ENCODE measurements at regions not wholly inside any gene's neighbourhood (a gene's known extent, or its start where the extent isn't known, plus 50 kb on each side); places are given as distances from the start of the nearest gene placed in this dataset.

DNA sequence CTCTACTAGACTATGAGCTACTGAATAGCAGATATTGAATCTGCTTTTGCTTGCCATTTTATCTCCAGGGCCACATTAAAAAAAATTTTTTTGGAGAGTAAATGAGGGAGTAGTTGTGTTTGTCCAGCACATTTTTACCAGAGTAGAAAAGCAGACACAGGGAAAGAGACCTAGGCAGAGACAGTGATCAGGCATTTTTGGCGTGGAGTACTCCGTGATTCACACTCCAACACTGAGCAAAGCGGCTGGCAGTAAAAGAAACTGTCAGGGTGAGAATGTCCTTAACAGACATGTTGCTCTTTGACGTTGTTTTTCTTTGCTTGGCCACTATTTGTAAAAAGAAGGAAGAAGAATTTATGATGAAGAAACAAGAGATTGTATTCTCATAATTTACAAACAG is 304.0 kb downstream of the TDRD3 start:
- DNase-seq (ENCODE audit: insufficient read length, low spot score) (no peak), FAIRE-seq (no peak)
- TF ChIP-seq, protein P1, sequence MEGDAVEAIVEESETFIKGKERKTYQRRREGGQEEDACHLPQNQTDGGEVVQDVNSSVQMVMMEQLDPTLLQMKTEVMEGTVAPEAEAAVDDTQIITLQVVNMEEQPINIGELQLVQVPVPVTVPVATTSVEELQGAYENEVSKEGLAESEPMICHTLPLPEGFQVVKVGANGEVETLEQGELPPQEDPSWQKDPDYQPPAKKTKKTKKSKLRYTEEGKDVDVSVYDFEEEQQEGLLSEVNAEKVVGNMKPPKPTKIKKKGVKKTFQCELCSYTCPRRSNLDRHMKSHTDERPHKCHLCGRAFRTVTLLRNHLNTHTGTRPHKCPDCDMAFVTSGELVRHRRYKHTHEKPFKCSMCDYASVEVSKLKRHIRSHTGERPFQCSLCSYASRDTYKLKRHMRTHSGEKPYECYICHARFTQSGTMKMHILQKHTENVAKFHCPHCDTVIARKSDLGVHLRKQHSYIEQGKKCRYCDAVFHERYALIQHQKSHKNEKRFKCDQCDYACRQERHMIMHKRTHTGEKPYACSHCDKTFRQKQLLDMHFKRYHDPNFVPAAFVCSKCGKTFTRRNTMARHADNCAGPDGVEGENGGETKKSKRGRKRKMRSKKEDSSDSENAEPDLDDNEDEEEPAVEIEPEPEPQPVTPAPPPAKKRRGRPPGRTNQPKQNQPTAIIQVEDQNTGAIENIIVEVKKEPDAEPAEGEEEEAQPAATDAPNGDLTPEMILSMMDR (IDR thresholded peaks at IDR 0.05; ENCODE audit: insufficient read depth, missing control alignments) = no peak

DNA sequence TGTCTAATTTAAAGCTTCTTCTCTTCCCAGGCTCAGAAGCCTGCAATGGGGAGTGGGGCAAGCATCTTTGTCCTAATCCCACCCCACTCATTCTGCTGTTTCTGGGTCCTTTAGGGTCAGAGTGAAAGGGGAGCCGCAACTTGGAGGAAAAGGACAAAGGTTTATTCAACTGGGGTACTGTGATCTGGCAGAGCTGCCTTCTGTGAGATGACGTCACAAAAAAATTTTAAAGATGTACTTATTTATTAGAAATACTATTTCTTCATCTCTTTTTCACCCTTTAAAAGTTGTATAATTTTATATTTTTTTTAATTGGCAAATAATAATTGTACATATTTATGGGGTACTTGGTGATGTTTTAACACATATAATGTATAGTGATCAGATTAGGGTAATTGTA is 302.6 kb downstream of the TDRD3 start:
- DNase-seq (ENCODE audit: insufficient read length, low spot score) = no peak
- no peak for FAIRE-seq
- TF ChIP-seq, protein P1 (IDR thresholded peaks at IDR 0.05; ENCODE audit: insufficient read depth, missing control alignments) = no peak

DNA sequence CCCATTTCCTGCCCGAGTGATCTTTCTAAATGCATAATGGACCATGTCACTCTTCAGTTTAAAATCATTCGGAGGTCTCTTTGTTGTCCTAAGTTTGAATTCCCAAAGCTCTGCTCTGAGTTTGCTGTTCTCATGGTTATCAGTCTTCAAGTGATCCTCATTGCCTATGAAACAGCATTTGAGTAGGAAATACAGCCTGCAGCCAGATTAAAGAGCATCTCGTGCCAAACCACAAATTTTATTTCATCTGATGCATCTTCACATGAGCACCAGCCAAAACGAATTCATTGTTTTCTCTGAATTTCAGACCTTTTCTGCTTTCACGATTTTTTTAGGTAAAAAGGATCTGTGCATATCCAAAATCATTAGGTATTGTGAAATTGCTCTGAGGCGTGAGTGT is 299.6 kb downstream of the TDRD3 start:
- DNase-seq (ENCODE audit: insufficient read length, low spot score) (no peak), FAIRE-seq (no peak)
- TF ChIP-seq, protein P1 (IDR thresholded peaks at IDR 0.05; ENCODE audit: insufficient read depth, missing control alignments) = no peak

DNA sequence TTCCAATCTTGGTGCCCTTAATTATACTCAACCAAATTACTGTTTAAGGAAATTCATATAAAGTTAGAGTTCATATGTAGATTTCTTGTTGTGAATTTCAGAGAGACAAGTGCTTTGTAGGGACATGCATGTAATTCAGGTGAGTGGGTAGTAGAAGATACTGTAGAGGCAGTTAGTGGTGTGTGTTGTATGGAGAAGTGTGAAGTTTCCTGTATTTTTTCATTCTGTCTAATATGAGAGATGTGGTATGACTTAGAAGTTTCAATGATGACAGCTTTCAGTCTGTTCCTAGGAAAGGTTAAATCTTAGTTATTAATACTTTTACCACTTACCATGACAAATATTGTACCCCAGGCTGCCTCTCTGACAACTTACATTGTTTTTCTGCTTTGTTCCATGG is 294.2 kb downstream of the TDRD3 start:
- DNase-seq (ENCODE audit: insufficient read length, low spot score) (no peak), FAIRE-seq (no peak)
- TF ChIP-seq, protein P1 (IDR thresholded peaks at IDR 0.05; ENCODE audit: insufficient read depth, missing control alignments) = no peak

DNA sequence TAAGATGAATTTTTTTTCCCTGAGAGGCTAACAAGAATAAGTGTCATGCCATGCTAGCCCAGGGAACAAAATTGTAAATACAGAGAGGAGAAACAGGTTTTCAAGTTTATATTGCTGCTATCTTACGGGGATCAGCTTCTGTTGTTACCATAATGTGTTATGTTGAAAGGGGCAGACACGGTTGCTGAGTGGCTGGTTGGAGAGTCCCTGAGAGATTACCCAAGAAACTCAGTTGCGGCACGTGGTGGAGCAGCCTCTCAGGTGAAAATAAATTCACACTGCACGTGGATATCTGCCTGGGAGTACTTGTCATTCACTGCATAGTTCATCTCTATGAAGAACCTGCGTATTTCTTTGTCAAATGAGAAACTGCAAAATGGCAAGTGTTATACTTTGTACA is 293.6 kb downstream of the TDRD3 start:
- DNase-seq (ENCODE audit: insufficient read length, low spot score) (no peak), FAIRE-seq (no peak)
- TF ChIP-seq, protein P1 (IDR thresholded peaks at IDR 0.05; ENCODE audit: insufficient read depth, missing control alignments) = no peak

DNA sequence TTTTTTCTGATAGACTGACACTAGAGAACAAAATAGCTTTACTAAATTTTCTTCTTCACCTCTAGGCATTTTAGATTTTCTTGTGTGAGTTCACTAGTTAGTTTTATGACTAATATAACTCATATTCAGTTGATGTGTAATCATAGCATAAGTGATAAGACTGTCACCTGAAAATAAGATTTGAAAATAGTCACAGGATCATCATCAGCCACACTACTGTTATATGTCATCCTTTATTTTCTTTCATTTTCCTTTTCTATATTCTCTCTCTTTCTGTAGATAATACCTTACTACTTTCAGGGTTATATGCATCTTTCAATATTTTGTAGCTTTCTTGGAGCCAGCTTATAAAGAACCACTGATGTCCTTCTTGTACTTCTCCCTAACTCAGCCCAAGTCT is 292.6 kb downstream of the TDRD3 start:
- no peak for FAIRE-seq

DNA sequence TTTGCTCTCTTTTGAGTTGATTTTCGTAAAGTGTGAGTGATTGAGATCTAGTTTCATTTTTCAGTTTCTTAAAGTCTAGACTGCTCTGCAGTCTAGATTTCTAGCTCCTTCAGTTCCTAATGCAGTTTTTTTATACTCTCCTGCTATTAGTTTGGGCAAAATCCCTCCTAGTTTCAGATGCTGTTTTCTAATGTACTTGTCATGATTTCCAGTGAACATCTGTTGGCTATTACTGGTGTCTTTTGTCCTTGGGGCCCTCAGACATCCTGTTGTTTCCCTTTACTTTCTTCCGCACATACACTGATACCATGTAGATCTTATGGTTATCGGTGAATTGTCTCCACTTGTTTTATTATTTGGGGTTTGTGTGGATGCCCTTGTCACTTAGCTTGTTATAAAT is 292.1 kb downstream of the TDRD3 start:
- TF ChIP-seq, protein P1 (IDR thresholded peaks at IDR 0.05; ENCODE audit: insufficient read depth, missing control alignments) = no peak
- no peak for FAIRE-seq
- DNase-seq (ENCODE audit: insufficient read length, low spot score) = no peak

More for the DNA sequence above, 292.6 kb downstream of the TDRD3 start:
- DNase-seq (ENCODE audit: insufficient read length, low spot score) = no peak
- TF ChIP-seq, protein P1 (IDR thresholded peaks at IDR 0.05; ENCODE audit: insufficient read depth, missing control alignments) = no peak

Measured in D721Med (cell line).